Smooth muscle cell (in vitro differentiated cells): ENCODE measurements at regions not wholly inside any gene's neighbourhood (a gene's known extent, or its start where the extent isn't known, plus 50 kb on each side); places are given as distances from the start of the nearest gene placed in this dataset.

Experiments used
- DNase-seq: peaks from one replicate; lab custom pipeline; 2025; ENCODE audit not compliant: unreplicated experiment; lab: John Stamatoyannopoulos, UW
- H2AFZ ChIP-seq: fragments of 200-600 bp; sonication (generic); 2 replicates; pipeline ENCODE4 v1.6.0; 2016; ENCODE audit warnings: antibody characterized with exemption, low read depth, mild to moderate bottlenecking
- H3F3A ChIP-seq: fragments of 200-600 bp; sonication (generic); 2 replicates; pipeline ENCODE4 v1.6.0; 2017; ENCODE audit warnings: antibody characterized with exemption, low read depth
- H3K27ac ChIP-seq: fragments of 200-600 bp; sonication (generic); 2 replicates; pipeline ENCODE4 v1.5.1; 2016; ENCODE audit warnings: low read depth, mild to moderate bottlenecking
- H3K27me3 ChIP-seq: fragments of 200-600 bp; sonication (generic); 2 replicates; pipeline ENCODE4 v1.6.1; 2016; ENCODE audit warnings: low read depth, mild to moderate bottlenecking
- H3K36me3 ChIP-seq: fragments of 200-600 bp; sonication (generic); 2 replicates; pipeline ENCODE4 v1.5.1; 2016; ENCODE audit warnings: low read depth
- H3K4me1 ChIP-seq: fragments of 200-600 bp; sonication (generic); 2 replicates; pipeline ENCODE4 v1.5.1; 2016; ENCODE audit warnings: low read depth
- H3K4me2 ChIP-seq: fragments of 200-600 bp; sonication (generic); 2 replicates; pipeline ENCODE4 v1.6.0; 2016; ENCODE audit warnings: mild to moderate bottlenecking
- H3K4me3 ChIP-seq: fragments of 200-600 bp; sonication (generic); 2 replicates; pipeline ENCODE4 v1.5.1; 2016; ENCODE audit warnings: mild to moderate bottlenecking
- H3K79me2 ChIP-seq: fragments of 200-600 bp; sonication (generic); 2 replicates; pipeline ENCODE4 v1.6.0; 2016; ENCODE audit warnings: low read depth, mild to moderate bottlenecking
- H3K9ac ChIP-seq: fragments of 200-600 bp; sonication (generic); 2 replicates; pipeline ENCODE4 v1.6.0; 2016; ENCODE audit warnings: low read depth
- H3K9me3 ChIP-seq: fragments of 200-600 bp; sonication (generic); replicated peaks from 2 replicates; pipeline ENCODE4 v1.5.1; 2016; ENCODE audit warnings: low read depth
- H4K20me1 ChIP-seq: fragments of 200-600 bp; sonication (generic); 2 replicates; pipeline ENCODE4 v1.6.0; 2016; ENCODE audit warnings: low read depth
- WGBS: methylation state at CpG from one replicate; pipeline ENCODE4 v1.1.7; 2016; ENCODE audit warnings: low lambda C conversion rate; 5-methylcytosine and 5-hydroxymethylcytosine counted together
- TF ChIP-seq, protein P1 (sequence below): fragments of 200-600 bp; sonication (generic); IDR thresholded peaks from 2 replicates; pipeline ENCODE4 v1.5.1; 2017; ENCODE audit warnings: borderline replicate concordance, mild to moderate bottlenecking, antibody characterized with exemption; ENCODE audit not compliant: insufficient read depth, poor library complexity, severe bottlenecking

- no peaks in the 10 kb centered on the region for H3F3A ChIP-seq
- no peak overlapping the region for H3K27ac ChIP-seq
- no peaks in the 10 kb centered on the region for H3K27me3 ChIP-seq
- no peaks in the 10 kb centered on the region for H3K79me2 ChIP-seq
- H4K20me1 ChIP-seq: no peaks in the 10 kb centered on the region
- no peak overlapping the region for H3K4me3 ChIP-seq
- no peak overlapping the region for H3K9ac ChIP-seq
- H3K36me3 ChIP-seq: no peaks in the 10 kb centered on the region
- H3K4me1 ChIP-seq: no peaks in the 10 kb centered on the region
- H3K4me2 ChIP-seq: no peak overlapping the region
- no peak overlapping the region for H2AFZ ChIP-seq
- DNase-seq: no peak
- TF ChIP-seq, protein P1, sequence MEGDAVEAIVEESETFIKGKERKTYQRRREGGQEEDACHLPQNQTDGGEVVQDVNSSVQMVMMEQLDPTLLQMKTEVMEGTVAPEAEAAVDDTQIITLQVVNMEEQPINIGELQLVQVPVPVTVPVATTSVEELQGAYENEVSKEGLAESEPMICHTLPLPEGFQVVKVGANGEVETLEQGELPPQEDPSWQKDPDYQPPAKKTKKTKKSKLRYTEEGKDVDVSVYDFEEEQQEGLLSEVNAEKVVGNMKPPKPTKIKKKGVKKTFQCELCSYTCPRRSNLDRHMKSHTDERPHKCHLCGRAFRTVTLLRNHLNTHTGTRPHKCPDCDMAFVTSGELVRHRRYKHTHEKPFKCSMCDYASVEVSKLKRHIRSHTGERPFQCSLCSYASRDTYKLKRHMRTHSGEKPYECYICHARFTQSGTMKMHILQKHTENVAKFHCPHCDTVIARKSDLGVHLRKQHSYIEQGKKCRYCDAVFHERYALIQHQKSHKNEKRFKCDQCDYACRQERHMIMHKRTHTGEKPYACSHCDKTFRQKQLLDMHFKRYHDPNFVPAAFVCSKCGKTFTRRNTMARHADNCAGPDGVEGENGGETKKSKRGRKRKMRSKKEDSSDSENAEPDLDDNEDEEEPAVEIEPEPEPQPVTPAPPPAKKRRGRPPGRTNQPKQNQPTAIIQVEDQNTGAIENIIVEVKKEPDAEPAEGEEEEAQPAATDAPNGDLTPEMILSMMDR: no peak
- no peaks in the 10 kb centered on the region for H3K9me3 ChIP-seq
- WGBS: 79% methylated on average over 4 of the region's 4 CpGs
Observed at GRCh38 chr4:181775298-181775697, 467.9 kb upstream of the TENM3 start.

GRCh38 chr4:181776264-181777054 is 466.7 kb upstream of the TENM3 start:
- no peak for DNase-seq
- Histone ChIP-seq H3K27me3 (no peaks in the 10 kb centered on the region), H3K27ac (no peak overlapping the region), H3K4me3 (no peak overlapping the region), H4K20me1 (no peaks in the 10 kb centered on the region), H3K9ac (no peak overlapping the region), H3F3A (no peaks in the 10 kb centered on the region), H3K36me3 (no peaks in the 10 kb centered on the region), H3K4me1 (no peaks in the 10 kb centered on the region), H2AFZ (no peak overlapping the region), H3K4me2 (no peak overlapping the region), H3K9me3 (no peaks in the 10 kb centered on the region), H3K79me2 (no peaks in the 10 kb centered on the region)
- whole genome bisulfite sequencing: 84% methylated on average over 5 of the region's 5 CpGs
- TF ChIP-seq, protein P1: no peak

DNA sequence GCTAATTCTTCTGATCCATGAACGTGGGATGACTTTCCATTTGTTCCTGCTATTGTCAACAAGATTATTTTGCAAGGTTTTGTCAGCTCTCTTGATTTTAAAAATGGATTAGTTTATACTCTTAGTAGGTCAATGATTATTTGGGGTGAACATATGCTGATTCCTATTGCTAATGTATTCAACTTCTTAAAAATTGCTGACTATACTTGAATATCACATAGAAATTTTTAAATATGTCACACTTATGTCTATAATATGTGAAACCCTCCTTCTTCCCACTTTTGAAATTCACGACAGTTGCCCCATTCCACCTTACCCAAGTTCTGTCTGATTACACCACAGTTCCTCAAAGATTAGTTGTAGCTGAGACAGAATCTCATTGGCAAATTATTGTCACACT is 465.7 kb upstream of the TENM3 start:
- Histone ChIP-seq H3K36me3 (no peaks in the 10 kb centered on the region), H3K9ac (no peak overlapping the region), H2AFZ (no peak overlapping the region), H3K9me3 (no peaks in the 10 kb centered on the region), H3K4me3 (no peak overlapping the region), H3F3A (no peaks in the 10 kb centered on the region), H4K20me1 (no peaks in the 10 kb centered on the region), H3K79me2 (no peaks in the 10 kb centered on the region), H3K27me3 (no peaks in the 10 kb centered on the region), H3K4me1 (no peaks in the 10 kb centered on the region), H3K27ac (no peak overlapping the region), H3K4me2 (no peak overlapping the region)
- WGBS: 91% methylated on average over 2 of the region's 2 CpGs
- TF ChIP-seq, protein P1: no peak
- DNase-seq: no peak

DNA sequence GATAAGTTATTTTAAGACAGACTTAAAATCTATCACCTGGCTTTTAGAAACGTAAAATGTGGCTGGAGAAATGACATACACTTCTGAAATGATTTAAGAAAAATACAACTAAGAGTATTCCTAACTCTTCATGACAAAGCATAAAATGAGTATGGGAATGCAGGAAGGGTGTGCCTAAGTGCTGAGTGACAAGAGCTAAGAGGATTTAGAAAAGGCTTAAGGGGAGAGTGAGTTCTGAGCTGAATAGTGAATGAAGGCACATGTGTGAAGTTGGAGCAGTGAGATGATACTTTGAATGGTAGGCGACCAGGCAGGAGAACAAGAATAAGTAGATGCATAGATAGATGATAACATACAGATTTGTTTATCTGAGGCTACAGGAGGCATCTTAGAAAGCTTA is 458.3 kb upstream of the TENM3 start:
- H3K9me3 ChIP-seq: no peaks in the 10 kb centered on the region
- no peaks in the 10 kb centered on the region for H3F3A ChIP-seq
- H3K79me2 ChIP-seq: no peaks in the 10 kb centered on the region
- 49% methylated on average over 2 of the region's 2 CpGs for WGBS
- no peak overlapping the region for H3K4me3 ChIP-seq
- no peak overlapping the region for H3K4me2 ChIP-seq
- no peak for DNase-seq
- no peaks in the 10 kb centered on the region for H4K20me1 ChIP-seq
- no peak overlapping the region for H3K9ac ChIP-seq
- TF ChIP-seq, protein P1: no peak
- H3K4me1 ChIP-seq: peaks cover 4% of the 10 kb centered on the region
- H3K27ac ChIP-seq: no peak overlapping the region
- no peak overlapping the region for H2AFZ ChIP-seq
- H3K27me3 ChIP-seq: no peaks in the 10 kb centered on the region
- H3K36me3 ChIP-seq: no peaks in the 10 kb centered on the region
